ENCODE measurements at regions not wholly inside any gene's neighbourhood (a gene's known extent, or its start where the extent isn't known, plus 50 kb on each side); places are given as distances from the start of the nearest gene placed in this dataset.

GRCh38 chr3:153026026-153026425, 136.0 kb upstream of the RAP2B start:
- Histone ChIP-seq H3K27me3 (ENCODE audit: insufficient read depth, low read length) (no peaks in the 10 kb centered on the region), H3K9ac (ENCODE audit: low read length) (no peak overlapping the region), H3K4me2 (ENCODE audit: low read length) (no peak overlapping the region), H3K36me3 (ENCODE audit: control insufficient read depth in 1 of 2, insufficient read depth in 2 of 2, low read length in 2 of 2) (no peaks in the 10 kb centered on the region), H3K4me3 (replicated peaks in 1 of 2; ENCODE audit: low read depth in 1 of 2, low read length in 2 of 2) (no peak overlapping the region), H3K4me1 (ENCODE audit: control insufficient read depth in 1 of 2, insufficient read depth in 2 of 2, low read length in 2 of 2) (peaks cover 0 to 4% of the 10 kb centered on the region in 2 experiments; a peak in 1 of 4 replicates), H2AFZ (ENCODE audit: low read depth, low read length, poor library complexity, severe bottlenecking) (peak overlapping the region; percentile 33), H3K9me3 (ENCODE audit: control insufficient read depth in 1 of 2, insufficient read depth in 1 of 2, low read depth in 1 of 2, low read length in 2 of 2) (no peaks in the 10 kb centered on the region), H4K20me1 (ENCODE audit: insufficient read depth) (no peaks in the 10 kb centered on the region), H3K9me2 (ENCODE audit: insufficient read depth) (no peaks in the 10 kb centered on the region), H3K79me2 (ENCODE audit: insufficient read depth, low read length) (no peaks in the 10 kb centered on the region), H3K27ac (ENCODE audit: low read depth, low read length) (no peak overlapping the region)
- ATAC-seq (no peak), DNase-seq (ENCODE audit: low read depth, low spot score) (peak; percentile 31)
- CTCF ChIA-PET = interaction anchor here (0.9 to 1.9 kb wide), 6 partner anchors 15 to 945 kb away, joined by 3 to 5 read pairs (median 3); no protein-coding TSS in a partner anchor
- RAD21 ChIA-PET (ENCODE audit: low non-redundant PET in 1 of 2, low total read pairs in 2 of 2, uncharacterized antibody in 2 of 2, unreplicated experiment in 2 of 2) = no interaction called here
- intact Hi-C loops (cut with micrococcal nuclease) = loop anchor here (1.0 to 10.0 kb wide), 7 partner anchors 266 to 1229 kb away; no protein-coding TSS in a partner anchor
- POLR2A ChIA-PET = no interaction called here
- no TSS peak for BruUV-seq (replicated peaks)
- TF ChIP-seq MAX (IDR thresholded peaks at IDR 0.05) (no peak), SP1 (IDR thresholded peaks at IDR 0.05; ENCODE audit: low read depth) (no peak), RAD21 (IDR thresholded peaks at IDR 0.05; ENCODE audit: low read depth) (peak; percentile 87), CBX3 (IDR thresholded peaks at IDR 0.05; ENCODE audit: low read depth) (no peak), SIN3A (IDR thresholded peaks at IDR 0.05; ENCODE audit: low read depth) (no peak), CEBPB (IDR thresholded peaks at IDR 0.05; ENCODE audit: low read depth) (no peak), EZH2 (IDR thresholded peaks at IDR 0.05) (no peak), ZBTB33 (IDR thresholded peaks at IDR 0.05; ENCODE audit: extremely low read depth, insufficient replicate concordance, low read length) (no peak), SRF (IDR thresholded peaks at IDR 0.05; ENCODE audit: low read depth) (no peak), EZH2phosphoT487 (IDR thresholded peaks at IDR 0.05; ENCODE audit: borderline replicate concordance) (no peak), JUND (IDR thresholded peaks at IDR 0.05) (no peak), POLR2AphosphoS5 (IDR thresholded peaks at IDR 0.05; ENCODE audit: low read depth, low read length) (no peak), YY1 (IDR thresholded peaks at IDR 0.05; ENCODE audit: extremely low read depth, insufficient replicate concordance, low read depth, low read length) (no peak), EGR1 (IDR thresholded peaks at IDR 0.05; ENCODE audit: low read depth) (no peak), ZFX (IDR thresholded peaks at IDR 0.05) (no peak)
- TF ChIP-seq, protein P1, sequence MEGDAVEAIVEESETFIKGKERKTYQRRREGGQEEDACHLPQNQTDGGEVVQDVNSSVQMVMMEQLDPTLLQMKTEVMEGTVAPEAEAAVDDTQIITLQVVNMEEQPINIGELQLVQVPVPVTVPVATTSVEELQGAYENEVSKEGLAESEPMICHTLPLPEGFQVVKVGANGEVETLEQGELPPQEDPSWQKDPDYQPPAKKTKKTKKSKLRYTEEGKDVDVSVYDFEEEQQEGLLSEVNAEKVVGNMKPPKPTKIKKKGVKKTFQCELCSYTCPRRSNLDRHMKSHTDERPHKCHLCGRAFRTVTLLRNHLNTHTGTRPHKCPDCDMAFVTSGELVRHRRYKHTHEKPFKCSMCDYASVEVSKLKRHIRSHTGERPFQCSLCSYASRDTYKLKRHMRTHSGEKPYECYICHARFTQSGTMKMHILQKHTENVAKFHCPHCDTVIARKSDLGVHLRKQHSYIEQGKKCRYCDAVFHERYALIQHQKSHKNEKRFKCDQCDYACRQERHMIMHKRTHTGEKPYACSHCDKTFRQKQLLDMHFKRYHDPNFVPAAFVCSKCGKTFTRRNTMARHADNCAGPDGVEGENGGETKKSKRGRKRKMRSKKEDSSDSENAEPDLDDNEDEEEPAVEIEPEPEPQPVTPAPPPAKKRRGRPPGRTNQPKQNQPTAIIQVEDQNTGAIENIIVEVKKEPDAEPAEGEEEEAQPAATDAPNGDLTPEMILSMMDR (IDR thresholded peaks at IDR 0.05 in 2 of 3, conservative IDR thresholded peaks at IDR 0.05 in 1 of 3; ENCODE audit: borderline replicate concordance in 1 of 3, insufficient read depth in 1 of 3, low read depth in 2 of 3, low read length in 2 of 3) = peak; percentile 42 to 86 (median 81)
